Mesenteric fat pad (tissue), 1 donor: ENCODE measurements at regions not wholly inside any gene's neighbourhood (a gene's known extent, or its start where the extent isn't known, plus 50 kb on each side); places are given as distances from the start of the nearest gene placed in this dataset.
"Not testable (repeated sequence)": the region's sequence is repeated elsewhere in the genome, so short reads cannot be mapped to it uniquely, and the experiment has no call there.

Experiments
- DNase-seq: peaks from one replicate; pipeline ENCODE4 v3.0.0-alpha.2; 2020; ENCODE audit warnings: low spot score
- donor health status: DM: yes; HTN: yes; CAD: no.

DNA sequence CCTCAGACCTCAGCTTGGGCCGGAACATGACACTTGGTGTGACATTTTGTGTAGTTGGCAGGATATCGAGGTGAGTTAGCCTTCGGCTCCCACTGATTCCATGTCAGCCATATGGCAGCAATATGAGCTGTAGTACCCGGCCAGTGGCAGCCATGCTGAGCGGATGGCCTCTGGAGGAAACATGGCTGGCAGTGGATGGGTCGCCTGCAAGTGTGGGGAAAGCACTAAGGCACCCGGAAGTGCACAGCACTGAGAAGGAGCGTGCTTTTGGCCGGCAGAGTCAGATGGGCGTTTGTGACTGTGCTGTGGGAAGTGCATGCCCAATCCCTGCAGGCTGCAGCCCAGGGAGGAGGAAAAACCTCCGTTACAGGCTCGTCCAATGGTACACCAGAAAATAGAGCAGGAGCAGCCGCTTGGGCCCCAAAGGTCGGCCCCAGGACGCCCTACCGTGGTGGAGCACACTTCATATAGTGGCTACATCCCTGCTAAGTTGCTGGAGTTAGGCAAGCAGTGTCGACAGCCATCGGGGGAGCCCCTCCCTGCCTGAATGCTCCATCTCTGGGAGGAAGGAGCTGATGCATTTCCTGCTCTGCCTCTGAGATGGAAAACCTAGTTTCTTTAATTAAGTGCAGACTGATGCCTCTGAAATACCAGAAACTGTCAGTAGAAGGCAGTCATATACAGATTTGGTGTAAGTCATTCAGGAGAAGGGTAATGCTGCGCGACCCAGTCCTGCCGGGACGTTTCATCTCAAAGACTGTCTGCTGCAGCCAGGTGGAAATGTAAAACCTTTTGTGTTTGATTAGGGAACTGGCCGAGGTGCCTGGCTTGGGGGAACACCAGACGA, 2185.8 kb upstream of the ACO1 start:
- DNase-seq: no peak

DNA sequence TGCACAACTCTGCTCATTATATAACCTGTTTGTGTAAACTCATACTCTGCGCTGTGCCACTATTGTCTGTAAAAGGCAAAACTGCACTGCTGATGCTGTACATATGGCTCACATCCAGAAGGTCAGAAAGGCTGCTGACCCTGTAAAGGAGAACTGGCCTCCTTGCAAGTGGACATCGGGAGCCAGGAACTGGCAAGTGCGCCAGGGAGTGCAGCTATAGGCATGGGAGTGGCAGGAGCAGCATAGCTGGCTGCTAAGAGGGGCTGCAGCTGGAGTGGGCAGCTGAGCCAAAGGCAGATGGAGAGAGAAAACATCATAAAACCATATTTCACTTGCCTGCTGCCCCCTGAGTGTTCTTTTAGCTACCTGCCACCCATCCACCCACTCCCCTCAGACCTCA, 2183.4 kb upstream of the ACO1 start:
- no peak for DNase-seq

DNA sequence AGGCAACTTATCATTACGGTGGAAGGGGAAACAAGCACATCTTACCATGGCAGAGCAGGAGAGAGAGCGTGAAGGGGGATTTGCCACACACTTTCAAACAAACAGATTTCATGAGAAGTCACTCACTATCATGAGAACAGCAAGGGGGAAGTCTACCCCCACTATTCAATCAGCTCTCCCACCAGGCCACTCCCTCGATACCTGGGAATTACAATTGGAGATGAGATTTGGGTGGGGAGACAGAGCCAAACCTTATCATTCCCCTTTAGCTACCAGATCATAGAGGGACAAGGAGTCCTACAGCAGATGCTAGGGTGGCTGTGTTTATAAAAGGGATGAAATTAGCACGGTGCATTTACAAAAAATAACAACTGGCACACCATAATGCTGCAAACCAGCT, 2149.4 kb upstream of the ACO1 start:
- DNase-seq: no peak

DNA sequence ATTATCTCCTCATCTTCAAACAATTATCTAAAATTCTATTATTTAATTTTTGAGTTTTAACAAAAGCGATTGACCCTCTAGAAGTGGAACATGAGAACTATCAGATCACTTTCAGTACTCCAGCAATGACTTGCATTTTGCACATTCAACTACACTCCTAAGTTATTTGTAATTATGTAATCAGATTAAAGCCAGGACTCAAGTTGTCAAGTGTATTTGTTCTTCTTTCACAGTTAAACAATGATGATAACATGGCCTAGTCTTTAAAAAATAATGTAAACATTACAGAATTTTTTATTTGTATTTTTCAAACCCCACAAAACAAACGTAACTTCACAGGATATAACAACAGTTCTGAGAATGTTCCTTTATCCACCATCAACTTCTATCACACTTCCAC, 2148.9 kb upstream of the ACO1 start:
- DNase-seq: no peak

DNA sequence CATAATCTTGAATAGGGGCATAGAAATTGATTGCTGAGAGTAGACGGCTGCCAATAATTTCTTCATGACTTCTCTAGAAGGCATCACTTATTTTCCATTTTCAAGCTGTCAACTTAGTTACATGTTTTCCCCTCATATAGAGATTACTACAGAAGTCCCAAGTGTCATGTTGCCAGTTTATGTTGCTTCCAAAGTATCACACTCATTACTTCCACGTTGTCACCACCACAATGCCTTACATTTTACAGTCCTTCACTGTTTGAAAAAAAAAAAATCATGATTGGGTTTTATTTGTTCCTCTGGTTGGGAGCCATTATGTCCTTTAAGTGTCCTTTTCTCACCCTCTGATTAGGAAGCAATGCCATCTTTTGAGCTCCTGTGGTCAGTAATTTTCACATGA, 2144.6 kb upstream of the ACO1 start:
- no peak for DNase-seq

DNA sequence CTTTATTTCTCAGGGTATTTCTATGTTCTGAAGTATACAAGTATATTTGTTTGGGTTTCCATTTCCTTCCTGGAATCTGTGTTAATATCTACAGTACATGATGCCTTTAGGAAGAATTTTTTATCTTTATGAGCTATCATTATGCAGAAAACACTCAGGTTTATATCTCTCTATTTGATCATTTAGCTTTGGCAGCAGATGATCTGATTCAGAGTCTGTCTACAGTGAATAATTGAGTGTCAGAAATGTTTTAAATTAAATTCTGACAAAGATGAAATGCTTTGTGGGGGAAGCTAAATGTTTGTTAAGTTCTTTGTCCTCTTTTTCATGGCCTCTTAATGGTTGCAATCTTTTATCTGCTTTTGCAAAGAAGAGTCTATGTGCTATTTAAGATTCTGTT, 2141.0 kb upstream of the ACO1 start:
- no peak for DNase-seq

DNA sequence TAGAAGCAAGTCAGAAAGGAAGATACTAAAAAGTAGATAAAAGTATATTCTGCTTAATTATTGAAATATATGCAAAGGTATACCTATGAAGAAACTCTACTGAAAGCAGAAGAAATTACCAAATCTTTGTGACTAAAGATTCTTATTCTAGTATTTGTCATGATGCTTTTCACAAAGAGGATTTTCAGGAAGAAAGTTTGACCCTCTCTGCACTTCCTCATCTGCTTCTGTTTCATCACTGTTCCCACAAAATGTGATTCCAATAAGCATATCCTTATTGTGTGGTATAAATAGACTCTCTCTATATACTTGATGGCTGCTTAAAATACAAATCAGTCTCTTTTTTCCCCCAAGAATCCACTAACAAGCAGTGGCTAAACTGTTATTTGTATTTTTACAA, 2139.6 kb upstream of the ACO1 start:
- DNase-seq: no peak

DNA sequence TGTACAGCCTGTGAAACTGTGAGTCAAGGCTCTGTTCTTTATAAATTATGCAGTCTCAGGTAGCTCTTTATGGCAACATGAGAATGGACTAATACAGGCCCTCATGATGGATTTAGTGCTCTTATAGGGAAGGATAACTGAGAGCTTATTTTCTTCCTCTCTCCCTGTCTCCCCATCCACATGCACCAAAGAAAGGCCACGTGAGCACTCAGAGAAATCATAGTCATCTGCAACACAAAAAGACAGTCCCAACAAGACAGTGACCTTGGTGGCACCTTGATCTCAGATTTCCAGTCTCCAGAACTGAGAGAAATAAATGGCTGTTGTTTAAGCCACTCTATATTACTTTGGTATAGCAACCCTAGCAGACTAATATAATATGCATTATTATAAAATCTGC, 2133.6 kb upstream of the ACO1 start:
- DNase-seq: no peak

DNA sequence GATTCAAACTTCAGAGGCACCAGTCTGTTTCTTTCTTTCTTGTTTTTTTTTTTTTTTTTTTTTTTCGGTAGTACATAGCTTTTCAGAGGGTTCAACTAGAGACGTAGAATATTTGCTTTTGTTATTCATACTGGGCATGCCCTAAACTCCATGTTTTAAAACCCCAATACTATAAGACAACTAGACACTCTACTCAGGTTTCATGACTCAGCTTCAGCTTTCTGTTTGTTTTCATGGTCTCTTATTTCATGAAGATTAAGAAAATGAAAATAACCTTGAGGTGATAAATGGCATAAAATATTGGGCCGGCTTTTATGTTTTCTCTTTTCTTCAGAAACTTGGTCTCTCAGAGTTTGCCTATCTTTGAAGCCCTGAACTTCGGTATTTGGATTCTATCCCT, 2126.3 kb upstream of the ACO1 start:
- no peak for DNase-seq

DNA sequence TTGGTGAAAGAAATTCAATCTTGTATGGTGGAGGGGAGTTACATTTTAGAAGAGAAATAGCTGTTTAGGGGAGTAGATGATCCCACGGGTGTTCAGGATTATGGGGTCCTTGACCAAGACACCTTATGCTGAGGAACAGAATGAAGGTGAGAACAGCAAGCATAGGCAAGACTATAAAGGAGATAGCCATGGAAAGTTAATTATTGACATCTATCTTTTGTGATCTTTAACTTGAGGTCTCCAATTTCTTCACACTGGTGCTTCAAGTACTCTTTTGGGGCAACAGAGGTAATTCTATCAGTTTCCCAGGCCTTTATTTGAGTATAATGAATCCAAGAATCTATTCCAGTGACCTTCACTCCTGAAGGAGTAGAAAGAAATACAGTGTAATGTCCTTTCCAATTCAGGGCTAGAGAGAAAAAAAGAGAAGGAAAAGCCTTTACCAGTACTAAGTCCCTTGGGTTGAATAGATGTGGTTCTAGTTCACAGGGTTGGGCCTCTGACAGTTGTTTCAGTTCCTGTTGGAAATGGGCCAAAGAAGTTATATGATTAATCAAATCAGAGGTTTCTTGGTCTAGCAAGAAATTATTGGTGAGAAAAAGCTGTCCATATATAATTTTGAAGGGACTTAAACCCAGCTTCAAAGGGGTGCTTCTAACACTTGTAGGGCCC, 2104.1 kb upstream of the ACO1 start:
- no peak for DNase-seq

DNA sequence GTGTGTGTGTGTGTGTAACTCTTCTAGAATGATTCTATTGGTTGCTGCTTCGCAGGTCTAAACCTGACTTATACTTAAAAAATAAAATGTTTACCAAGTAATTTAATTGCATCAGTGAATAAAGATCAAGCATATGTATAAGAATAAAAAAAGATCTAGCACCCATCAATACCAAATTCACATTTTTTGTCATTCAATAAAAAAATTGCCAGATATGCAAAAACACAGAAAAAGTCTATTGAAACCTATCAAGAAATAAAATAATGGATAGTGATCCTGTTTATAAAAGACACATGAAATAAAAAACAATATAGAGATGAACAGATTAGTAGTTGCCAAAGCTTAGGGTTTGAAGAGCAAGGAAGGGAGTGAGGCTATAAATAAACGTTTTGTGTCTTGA, 2095.0 kb upstream of the ACO1 start:
- DNase-seq: no peak

DNA sequence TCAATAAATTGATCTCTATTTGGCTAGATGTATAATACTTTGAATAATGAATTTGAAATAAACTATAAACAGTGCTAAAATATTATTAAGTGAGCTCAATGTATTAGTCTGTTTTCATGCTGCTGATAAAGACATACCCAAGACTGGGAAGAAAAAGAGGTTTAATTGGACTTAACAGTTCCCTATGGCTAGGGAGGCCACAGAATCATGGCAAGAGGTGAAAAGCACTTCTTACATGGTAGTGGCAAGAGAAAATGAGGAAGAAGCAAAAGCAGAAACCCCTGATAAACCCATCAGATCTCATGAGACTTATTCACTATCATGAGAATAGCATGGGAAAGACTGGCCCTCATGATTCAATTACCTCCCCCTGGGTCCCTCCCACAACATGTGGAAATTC, 2092.4 kb upstream of the ACO1 start:
- not testable (repeated sequence) for DNase-seq

DNA sequence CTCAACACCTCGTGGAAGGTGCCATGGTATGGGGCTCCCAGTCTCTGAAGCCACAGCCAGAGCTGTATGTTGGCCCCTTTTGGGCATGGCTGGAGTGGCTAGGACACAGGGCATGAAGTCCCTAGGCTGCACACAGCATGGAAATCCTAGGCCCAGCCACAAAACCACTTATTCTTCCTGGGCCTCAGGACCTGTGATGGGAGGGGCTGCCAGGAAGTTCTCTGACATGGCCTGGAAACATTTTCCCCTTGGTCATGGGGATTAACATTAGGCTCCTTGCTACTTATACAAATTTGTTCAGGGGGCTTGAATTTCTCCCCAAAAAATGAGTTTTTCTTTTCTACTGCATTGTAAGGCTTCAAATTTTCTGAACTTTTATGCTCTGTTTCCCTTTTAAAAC, 2091.2 kb upstream of the ACO1 start:
- DNase-seq: no peak

DNA sequence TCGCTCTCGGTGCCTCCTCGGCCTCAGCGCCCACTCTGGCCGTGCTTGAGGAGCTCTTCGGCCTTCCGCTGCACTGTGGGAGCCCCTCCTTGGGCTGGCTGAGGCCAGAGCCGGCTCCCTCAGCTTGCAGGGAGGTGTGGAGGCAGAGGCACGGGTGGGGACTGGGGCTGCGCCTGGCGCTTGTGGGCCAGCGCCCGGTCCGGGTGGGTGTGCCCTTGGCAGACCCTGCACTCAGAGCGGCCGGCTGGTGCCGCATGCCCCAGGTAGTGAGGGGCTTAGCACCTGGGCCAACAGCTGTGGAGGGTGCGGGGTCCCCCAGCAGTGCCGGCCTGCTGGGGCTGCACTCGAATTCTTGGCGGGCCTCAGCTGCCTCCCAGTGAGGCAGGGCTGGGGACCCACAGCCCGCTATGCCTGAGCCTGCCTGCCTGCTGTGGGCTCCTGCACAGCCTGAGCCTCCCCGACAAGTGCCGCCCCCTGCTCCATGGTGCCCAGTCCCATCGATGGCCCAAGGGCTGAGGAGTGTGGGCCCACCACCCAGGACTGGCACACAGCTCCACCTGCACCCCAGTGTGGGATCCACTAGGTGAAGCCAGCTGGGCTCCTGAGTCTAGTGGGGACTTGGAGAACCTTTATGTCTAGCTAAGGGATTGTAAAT, 2085.2 kb upstream of the ACO1 start:
- DNase-seq: no peak

DNA sequence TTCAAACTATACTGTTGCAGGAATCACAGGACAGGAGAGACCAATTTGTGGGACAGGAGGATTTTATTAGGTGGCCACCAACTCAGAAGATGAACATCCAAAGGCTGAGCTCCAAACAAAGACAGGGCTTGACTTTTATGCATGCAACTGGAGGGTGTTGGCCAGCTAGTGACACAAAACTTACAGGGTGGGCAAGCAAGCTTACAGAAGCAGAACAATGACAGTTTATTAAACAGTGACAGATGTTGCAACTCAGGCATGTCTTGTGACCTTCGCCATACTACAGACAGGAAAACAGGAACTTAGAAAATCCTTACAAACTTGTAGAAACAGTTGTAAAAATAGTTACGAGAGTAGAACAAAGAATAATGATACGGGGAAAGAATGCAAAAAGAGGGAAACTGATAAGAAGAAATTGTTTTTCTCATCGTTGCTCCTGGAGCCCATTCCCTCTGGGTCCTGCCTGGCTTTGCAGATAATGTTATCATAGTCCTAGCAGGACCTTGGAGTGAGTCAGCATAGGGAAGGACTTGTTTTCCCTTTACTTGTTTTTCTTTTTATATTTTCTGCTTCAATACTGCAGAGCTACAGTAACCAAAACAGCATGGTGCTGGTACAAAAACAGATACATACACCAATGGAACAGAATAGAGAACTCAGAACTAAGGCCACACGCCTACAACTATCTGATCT, 2083.0 kb upstream of the ACO1 start:
- no peak for DNase-seq

DNA sequence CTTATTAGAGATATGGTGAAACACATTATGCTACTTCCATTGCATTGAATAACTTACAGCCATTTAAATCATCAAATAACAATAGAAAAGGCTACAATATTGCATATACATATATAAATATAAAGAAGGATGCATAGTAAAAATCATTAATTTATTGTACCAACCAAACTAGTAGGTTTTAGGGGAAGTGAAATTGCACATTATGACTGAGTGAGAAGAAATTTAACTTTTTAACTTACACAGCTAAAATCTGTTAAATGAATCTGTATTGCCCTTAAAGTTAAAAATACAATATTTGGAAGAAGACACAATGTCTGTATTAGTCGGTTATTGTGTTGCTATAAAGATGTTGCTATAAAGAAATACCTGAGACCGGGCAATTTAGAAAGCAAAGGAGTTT, 2073.7 kb upstream of the ACO1 start:
- DNase-seq: no peak

DNA sequence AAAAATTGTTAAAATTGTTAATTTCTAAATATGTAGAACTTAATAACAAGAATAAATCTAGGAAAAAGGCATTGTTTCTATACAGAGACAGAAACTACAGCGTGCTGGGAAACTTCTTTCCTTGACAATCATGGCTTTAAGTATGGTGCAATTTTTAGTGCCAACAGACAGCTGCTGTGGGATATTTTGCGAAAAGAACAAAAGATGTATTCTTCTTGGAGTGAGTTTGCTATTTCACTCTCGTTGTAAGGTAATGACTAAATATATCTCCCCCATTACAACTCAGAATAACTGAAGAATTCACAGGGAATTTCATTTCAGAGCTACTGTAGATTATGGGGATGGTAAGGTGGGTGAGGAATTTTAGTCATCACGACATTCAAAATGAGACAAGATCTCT, 2055.0 kb upstream of the ACO1 start:
- DNase-seq: no peak

DNA sequence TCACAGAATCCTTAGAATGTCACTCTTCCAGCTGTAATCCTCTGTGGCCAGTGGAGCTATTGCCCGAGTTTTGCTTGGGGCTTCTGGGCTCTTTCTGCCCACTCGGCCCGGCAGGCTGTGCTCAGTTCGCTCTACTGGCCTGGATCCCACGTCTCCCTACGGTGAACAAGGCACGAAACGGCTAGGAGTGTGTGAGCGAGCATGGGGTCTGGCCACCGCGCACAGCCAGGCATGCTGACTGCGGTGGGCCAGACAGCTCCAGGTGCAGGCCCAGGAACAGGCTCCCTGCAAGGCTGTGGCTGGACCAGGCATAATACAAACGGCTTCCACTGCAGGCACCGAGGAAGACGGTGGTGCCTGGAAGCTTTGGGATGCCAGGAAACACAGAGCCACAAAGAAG, 2035.5 kb upstream of the ACO1 start:
- no peak for DNase-seq

DNA sequence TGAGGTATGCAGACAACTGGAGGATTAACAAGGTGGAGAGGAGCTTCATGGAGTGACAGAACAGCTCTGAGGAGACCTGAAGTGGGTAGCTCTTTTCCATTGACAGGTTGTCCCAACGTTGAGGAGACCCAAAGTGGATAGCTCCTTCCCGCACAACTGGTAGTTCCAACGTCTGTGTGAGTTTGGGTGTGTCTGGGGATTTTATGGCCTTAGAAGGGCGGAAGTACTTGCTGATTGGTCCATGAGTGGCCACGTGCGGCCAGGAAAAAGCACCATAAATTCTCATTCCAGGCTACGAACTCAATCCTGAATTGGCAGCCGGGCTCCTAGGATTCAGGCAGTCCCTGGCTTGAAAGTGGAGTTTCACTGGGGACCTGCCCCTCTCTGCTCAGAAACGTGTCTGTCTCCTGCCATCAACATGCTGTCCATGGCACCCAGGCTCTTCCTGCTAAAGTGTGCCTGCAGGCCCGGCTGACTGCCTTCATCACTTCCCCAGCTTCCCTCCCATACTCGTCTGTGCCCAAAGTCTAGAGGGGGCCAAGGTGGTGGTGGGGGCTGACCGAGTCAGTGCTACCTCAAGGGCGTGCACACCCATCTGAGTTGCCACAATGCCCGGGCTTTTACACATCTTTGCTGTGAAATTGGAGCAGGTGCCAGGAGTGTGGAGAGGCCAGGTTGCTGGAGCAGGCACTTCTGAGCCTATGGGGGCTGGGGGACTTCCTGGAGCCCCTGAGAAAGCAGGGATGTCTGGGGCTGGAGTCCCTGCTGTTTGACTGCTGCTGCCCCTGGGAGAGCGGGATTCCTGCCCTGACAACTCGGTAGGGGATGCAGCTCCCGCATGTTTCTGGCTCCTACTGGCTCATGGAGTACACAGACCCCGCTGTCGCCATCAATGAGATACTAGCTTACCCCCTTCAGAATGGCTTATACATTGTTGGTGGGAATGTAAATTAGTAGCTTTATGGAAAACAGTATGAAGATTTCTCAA, 2034.6 kb upstream of the ACO1 start:
- no peak for DNase-seq

DNA sequence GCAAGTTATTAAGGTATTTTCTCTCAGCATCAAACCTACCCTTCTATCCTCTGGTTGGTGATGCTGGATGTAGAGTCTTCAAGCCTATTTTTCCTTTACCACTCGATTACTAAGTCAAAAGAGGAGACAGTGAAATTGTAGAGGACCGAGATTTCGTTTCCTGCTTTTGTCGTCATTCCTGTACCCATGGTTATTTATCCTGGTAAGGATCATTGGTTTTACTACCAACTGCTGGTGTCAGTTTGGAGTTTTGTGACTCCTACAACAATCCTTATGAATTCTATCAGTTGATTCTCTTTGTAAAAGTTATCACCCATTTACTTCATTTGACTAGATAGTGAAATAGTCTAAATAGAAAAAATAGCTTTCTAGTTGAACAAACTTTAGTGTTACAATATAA, 2028.2 kb upstream of the ACO1 start:
- DNase-seq: no peak

DNA sequence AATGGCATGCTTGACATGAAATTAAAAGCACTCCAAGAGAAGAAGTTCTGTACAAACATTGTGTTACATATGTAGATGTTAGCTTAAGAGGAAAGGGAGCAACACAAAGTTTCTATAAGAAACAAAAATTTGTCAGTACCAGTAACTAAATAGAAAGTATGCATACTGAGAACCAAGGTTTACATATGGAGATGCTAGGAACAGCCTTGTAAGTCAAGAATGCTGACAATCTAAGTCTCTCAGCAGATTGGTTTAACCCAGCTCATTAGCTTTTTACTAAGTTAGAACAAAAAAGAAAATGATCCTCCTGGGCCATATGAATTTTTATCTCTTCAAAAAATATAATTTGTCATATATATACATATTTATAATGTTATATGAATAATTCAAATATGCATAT, 2022.1 kb upstream of the ACO1 start:
- DNase-seq: no peak
